ENCODE measurements at regions not wholly inside any gene's neighbourhood (a gene's known extent, or its start where the extent isn't known, plus 50 kb on each side); places are given as distances from the start of the nearest gene placed in this dataset.
"Not testable (repeated sequence)": the region's sequence is repeated elsewhere in the genome, so short reads cannot be mapped to it uniquely, and the experiment has no call there.

GRCh38 chr6:159540152-159540551, 152.9 kb downstream of the SOD2 start:
- TF ChIP-seq TAF1 (IDR thresholded peaks at IDR 0.05; ENCODE audit: borderline replicate concordance, low read depth, low read length) (no peak), POLR2AphosphoS5 (IDR thresholded peaks at IDR 0.05; ENCODE audit: low read depth, low read length) (no peak), POLR2A (IDR thresholded peaks at IDR 0.05; ENCODE audit: low read depth, low read length) (no peak)
- DNase-seq (ENCODE audit: insufficient read length), result no peak
- FAIRE-seq, result no peak

GRCh38 chr6:159538031-159538430, 155.0 kb downstream of the SOD2 start:
- not testable (repeated sequence) for DNase-seq (ENCODE audit: insufficient read length); FAIRE-seq

DNA sequence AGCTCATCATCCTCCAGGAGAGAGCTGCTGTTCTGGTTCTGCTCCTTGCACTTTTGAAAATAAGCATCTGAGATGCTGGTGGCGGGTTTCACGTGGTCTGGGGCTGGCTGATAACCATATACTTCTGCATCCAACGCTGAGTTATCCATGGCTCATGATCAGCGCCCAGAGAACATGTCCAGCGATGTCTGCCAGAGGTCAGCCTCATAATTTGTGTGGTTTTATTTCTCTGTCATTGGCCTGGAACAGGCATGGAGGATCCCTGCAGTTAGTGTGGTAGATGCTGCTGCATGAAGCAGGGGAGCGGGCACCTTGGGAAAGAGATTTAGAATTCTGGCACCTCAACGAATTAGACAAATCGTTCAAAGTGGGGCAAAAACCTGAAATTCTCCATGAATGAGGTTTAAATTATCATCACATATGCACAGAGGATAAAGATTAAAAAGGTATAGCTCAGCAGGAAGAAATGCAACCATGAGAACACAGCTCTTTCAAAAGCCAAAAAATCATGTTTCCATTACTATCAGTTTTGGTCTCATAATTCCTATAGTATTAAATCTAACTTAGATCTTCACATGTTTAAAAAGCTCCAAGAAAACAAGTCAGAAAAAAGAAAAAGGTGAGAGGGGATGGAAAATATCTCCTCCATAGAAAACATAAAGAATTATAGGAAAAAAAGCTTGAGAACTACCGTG, 157.2 kb downstream of the SOD2 start:
- DNase-seq (ENCODE audit: insufficient read length) (no peak), FAIRE-seq (no peak)
- TF ChIP-seq TAF1 (IDR thresholded peaks at IDR 0.05; ENCODE audit: borderline replicate concordance, low read depth, low read length) (no peak), POLR2A (IDR thresholded peaks at IDR 0.05; ENCODE audit: low read depth, low read length) (no peak), POLR2AphosphoS5 (IDR thresholded peaks at IDR 0.05; ENCODE audit: low read depth, low read length) (no peak)

DNA sequence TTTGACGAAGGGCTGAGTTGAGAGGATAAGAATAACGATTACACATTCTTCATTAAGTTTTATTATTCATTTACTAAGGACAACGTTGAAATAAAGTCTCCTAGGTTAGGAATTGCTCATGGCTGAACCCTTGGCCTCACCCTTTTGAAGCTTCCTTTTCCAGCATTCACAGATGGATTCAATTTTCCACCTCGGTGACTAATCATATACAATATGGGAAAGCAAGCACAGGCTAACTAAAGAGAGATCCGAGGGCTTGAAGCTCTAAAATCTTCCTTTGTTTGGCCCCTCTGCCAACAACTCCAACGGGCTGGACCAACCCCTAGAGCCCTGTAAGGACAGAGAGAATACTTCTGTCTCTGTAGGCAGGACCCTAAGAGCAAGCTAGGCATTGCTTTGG, 159.5 kb downstream of the SOD2 start:
- no peak for FAIRE-seq
- TF ChIP-seq POLR2AphosphoS5 (IDR thresholded peaks at IDR 0.05; ENCODE audit: low read depth, low read length) (no peak), POLR2A (IDR thresholded peaks at IDR 0.05; ENCODE audit: low read depth, low read length) (no peak), TAF1 (IDR thresholded peaks at IDR 0.05; ENCODE audit: borderline replicate concordance, low read depth, low read length) (no peak)
- no peak for DNase-seq (ENCODE audit: insufficient read length)

GRCh38 chr6:159533016-159533415, 160.0 kb downstream of the SOD2 start:
- no peak for TF ChIP-seq POLR2A (IDR thresholded peaks at IDR 0.05; ENCODE audit: low read depth, low read length)
- TF ChIP-seq POLR2AphosphoS5 (IDR thresholded peaks at IDR 0.05; ENCODE audit: low read depth, low read length), result no peak
- no peak for TF ChIP-seq TAF1 (IDR thresholded peaks at IDR 0.05; ENCODE audit: borderline replicate concordance, low read depth, low read length)
- DNase-seq (ENCODE audit: insufficient read length), result no peak
- FAIRE-seq, result no peak

DNA sequence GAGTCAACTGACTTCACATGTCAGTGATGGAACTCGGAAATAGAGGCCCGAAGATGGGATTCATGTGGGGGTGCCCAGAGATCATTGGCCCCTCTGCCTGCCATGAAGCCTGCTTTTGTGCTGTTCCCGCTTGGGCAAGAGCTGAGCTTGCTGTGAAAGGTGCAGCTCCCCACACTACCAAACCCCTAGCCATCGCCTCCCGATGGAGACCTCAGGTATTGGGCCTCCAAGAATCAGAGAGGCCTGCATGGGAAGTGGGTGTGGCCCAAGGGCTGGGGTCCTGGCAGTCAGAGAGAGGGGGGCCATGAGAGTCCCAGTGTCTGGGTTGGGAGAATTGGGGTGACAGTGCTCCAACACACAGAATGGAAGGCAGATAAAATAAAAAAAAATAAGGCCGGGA, 160.9 kb downstream of the SOD2 start:
- DNase-seq (ENCODE audit: insufficient read length), result no peak
- no peak for FAIRE-seq
- TF ChIP-seq POLR2AphosphoS5 (IDR thresholded peaks at IDR 0.05; ENCODE audit: low read depth, low read length), result no peak

DNA sequence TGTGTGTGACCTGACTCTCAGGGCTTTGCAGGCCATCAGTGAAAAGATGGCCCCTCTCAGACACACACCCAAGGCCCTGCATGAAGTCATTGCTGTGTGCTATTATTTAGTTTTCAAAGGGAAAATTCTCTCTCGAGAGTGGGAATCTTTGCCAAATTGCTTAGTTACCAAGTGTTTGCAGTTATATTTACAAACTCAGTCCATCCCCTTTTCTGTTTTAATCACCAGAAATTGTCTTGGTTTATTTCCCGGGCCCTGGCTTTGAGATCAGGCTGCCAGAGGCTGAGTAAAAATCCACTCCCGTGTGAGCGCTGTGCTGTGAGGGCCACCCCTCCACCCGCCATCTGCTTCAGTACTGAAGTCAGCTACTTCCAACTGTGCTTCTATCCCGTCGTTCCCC, 163.1 kb downstream of the SOD2 start:
- TF ChIP-seq TAF1 (IDR thresholded peaks at IDR 0.05; ENCODE audit: borderline replicate concordance, low read depth, low read length) (no peak), POLR2AphosphoS5 (IDR thresholded peaks at IDR 0.05; ENCODE audit: low read depth, low read length) (no peak), POLR2A (IDR thresholded peaks at IDR 0.05; ENCODE audit: low read depth, low read length) (no peak)

DNA sequence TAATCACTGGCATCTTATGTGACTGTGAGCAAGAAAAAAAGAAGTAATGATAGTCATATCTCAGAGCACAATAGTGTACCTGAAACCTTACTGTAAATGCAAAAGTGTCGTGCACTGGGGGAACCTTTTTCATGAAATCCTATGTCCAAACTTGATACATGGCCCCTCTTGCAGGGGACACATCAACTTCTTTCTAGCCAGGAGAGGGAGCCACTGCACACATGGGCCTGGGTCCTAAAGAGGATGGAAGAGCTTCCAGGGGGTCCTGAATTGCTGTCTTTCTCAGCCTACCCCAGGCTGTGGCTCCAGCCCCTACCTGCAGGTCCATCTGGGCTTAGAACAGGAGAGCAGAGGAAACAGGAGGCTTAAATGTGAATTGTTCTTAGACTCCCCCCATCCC, 165.7 kb downstream of the SOD2 start:
- TF ChIP-seq POLR2AphosphoS5 (IDR thresholded peaks at IDR 0.05; ENCODE audit: low read depth, low read length), result no peak
- TF ChIP-seq POLR2A (IDR thresholded peaks at IDR 0.05; ENCODE audit: low read depth, low read length), result no peak
- no peak for TF ChIP-seq TAF1 (IDR thresholded peaks at IDR 0.05; ENCODE audit: borderline replicate concordance, low read depth, low read length)
- FAIRE-seq, result no peak

More for the DNA sequence above, 163.1 kb downstream of the SOD2 start:
- FAIRE-seq, result no peak
- no peak for DNase-seq (ENCODE audit: insufficient read length)

DNA sequence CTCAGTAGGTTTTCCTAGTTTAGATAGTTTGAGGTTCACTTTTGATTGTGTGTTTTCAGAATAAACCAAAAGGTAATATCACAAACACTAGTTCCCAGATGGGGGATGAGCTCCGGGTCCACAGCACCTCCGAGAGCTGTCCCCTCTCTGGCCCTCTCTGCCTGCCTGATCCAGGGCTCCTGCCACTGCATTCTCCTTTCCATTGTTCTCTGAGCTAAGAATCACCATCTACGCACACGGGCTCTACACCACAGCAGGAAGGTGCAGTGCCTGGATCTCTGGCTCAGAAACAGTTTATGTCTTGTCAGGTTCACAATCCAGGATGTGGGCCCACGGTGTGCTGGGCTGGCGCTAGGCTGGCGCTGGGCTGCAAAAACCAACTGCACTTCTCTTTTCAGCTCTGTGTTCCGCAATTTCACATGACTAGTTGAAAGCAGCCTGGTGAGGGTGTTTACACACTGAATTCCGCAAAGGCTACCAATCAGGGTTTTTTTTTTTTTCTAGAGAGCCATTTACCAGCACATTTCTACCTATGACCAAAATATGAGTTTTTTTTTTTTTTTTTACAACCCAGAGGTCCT, 167.5 kb downstream of the SOD2 start:
- TF ChIP-seq TAF1 (IDR thresholded peaks at IDR 0.05; ENCODE audit: borderline replicate concordance, low read depth, low read length), result no peak
- no peak for TF ChIP-seq POLR2A (IDR thresholded peaks at IDR 0.05; ENCODE audit: low read depth, low read length)
- TF ChIP-seq POLR2AphosphoS5 (IDR thresholded peaks at IDR 0.05; ENCODE audit: low read depth, low read length), result no peak
- DNase-seq (ENCODE audit: insufficient read length), result no peak
- no peak for FAIRE-seq

More for the DNA sequence above, 165.7 kb downstream of the SOD2 start:
- no peak for DNase-seq (ENCODE audit: insufficient read length)

DNA sequence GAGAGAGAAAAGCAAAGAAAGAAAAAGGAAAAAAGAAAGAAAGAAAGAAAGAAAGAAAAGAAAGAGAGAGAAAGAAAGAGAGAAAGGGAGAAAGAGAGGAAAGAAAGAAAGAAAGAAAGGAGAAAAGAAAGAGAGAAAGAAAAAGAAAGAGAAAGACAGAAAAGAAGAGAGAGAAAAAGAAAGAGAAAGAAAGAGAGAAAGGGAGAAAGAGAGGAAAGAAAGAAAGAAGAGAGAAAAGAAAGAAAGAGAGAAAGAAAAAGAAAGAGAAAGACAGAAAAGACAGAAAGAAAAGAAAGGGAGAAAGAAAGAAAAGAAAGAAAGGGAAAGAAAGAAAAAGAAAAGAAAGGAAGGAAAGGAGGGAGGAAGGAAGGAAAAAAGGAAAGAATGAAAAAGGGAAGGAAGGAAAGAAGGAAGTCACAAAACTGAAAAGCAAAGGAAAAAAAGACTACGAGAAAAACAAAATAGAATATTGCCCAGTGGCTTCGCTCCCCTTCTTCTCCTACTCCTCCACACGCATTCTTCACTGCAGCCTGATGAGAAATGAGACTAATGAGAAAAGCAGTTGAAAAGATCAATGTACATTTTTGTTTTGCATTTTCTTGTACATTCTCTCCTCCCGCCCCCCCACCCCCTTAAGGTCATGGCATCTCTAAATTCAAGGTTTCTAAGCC, 170.0 kb downstream of the SOD2 start:
- TF ChIP-seq POLR2A (IDR thresholded peaks at IDR 0.05; ENCODE audit: low read depth, low read length) (no peak), TAF1 (IDR thresholded peaks at IDR 0.05; ENCODE audit: borderline replicate concordance, low read depth, low read length) (no peak), POLR2AphosphoS5 (IDR thresholded peaks at IDR 0.05; ENCODE audit: low read depth, low read length) (no peak)
- DNase-seq (ENCODE audit: insufficient read length), result no peak
- FAIRE-seq, result no peak

DNA sequence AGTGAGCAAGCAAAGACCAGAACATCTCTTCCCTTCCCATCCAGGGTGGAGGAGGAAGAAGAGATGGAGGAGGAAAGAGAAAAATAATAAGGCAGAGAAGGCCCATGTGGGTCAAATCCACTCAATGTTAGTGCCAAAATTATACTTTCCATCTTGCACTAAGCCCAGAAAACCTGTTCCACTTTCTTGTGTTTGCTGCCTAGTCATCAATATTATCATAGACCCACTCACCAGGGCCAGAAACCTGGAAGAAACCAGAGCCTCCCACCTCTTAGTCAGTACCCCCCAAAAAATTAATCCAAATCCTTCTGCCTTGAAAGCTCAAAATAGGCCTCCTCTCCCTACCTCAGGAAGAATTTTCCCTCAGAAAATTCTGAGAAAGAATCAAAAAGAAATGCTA, 171.1 kb downstream of the SOD2 start:
- TF ChIP-seq POLR2AphosphoS5 (IDR thresholded peaks at IDR 0.05; ENCODE audit: low read depth, low read length), result no peak
- no peak for TF ChIP-seq POLR2A (IDR thresholded peaks at IDR 0.05; ENCODE audit: low read depth, low read length)
- TF ChIP-seq TAF1 (IDR thresholded peaks at IDR 0.05; ENCODE audit: borderline replicate concordance, low read depth, low read length), result no peak
- DNase-seq (ENCODE audit: insufficient read length), result no peak
- FAIRE-seq, result no peak

DNA sequence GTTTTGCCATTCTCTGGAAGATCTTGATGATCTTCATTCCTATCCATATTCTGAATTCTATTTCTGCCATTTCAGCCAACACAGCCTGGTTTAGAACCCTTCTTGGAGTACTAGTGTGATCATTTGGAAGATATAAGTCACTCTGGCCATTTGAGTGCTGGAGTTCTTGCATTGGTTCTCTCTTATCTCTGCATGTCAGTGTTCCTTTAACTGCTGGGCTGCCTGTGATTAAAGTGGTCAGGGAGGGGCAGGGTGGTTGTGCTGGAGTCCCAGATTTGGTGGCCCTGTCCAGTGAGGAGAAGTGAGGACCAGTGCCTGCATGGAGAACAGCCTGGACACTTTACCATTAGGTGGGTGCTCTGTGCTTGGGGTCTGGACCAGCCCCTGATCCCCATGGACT, 173.0 kb downstream of the SOD2 start:
- FAIRE-seq, result no peak
- no peak for TF ChIP-seq POLR2A (IDR thresholded peaks at IDR 0.05; ENCODE audit: low read depth, low read length)
- TF ChIP-seq POLR2AphosphoS5 (IDR thresholded peaks at IDR 0.05; ENCODE audit: low read depth, low read length), result no peak
- TF ChIP-seq TAF1 (IDR thresholded peaks at IDR 0.05; ENCODE audit: borderline replicate concordance, low read depth, low read length), result no peak
- DNase-seq (ENCODE audit: insufficient read length), result no peak

DNA sequence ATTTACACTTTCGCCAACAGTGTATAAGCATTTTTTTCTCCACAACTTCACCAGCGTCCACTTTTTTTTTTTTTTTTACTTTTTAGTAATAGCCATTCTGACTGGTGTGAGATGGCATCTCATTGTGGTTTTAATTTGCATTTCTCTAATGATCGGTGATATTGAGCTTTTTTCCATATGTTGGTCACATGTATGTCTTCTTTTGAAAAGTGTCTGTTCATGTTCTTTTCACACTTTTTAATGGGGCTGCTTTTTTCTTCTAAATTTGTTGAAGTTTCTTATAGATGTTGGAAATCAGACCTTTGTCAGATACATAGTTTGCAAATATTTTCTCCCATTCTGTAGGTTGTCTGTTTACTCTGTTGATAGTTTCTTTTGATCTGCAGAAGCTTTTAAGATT, 177.2 kb downstream of the SOD2 start:
- not testable (repeated sequence) for FAIRE-seq; DNase-seq (ENCODE audit: insufficient read length)
